OCI-LY1 (cell line): ENCODE measurements at regions not wholly inside any gene's neighbourhood (a gene's known extent, or its start where the extent isn't known, plus 50 kb on each side); places are given as distances from the start of the nearest gene placed in this dataset.

Experiments
- H2AFZ ChIP-seq: fragments of 200-600 bp; sonication (generic), shearing (Covaris generic); 2 replicates; pipeline ENCODE4 v1.6.0; 2014; ENCODE audit warnings: antibody characterized with exemption, mild to moderate bottlenecking, low read length
- H3F3A ChIP-seq: fragments of 200-600 bp; sonication (generic), shearing (Covaris generic); 2 replicates; pipeline ENCODE4 v1.6.0; 2014; ENCODE audit warnings: mild to moderate bottlenecking, antibody characterized with exemption, low read length, moderate library complexity; ENCODE audit not compliant: insufficient read depth
- H3K27ac ChIP-seq: fragments of 200-600 bp; sonication (generic); 2 replicates; pipeline ENCODE4 v1.5.1; 2014; ENCODE audit warnings: low read length, mixed run types, mild to moderate bottlenecking, low read depth; ENCODE audit not compliant: poor library complexity, severe bottlenecking
- H3K27me3 ChIP-seq: fragments of 200-600 bp; sonication (generic); 2 replicates; pipeline ENCODE4 v1.6.0; 2014; ENCODE audit warnings: antibody characterized with exemption, mild to moderate bottlenecking, low read length, moderate library complexity; ENCODE audit not compliant: insufficient read depth
- H3K36me3 ChIP-seq: fragments of 200-600 bp; sonication (generic); 2 replicates; pipeline ENCODE4 v1.6.1; 2014; ENCODE audit warnings: mild to moderate bottlenecking, antibody characterized with exemption, low read length, moderate library complexity, mixed read lengths; ENCODE audit not compliant: insufficient read depth
- H3K4me1 ChIP-seq: fragments of 200-600 bp; sonication (generic); 2 replicates; pipeline ENCODE4 v1.5.1; 2014; ENCODE audit warnings: mild to moderate bottlenecking, low read length, moderate library complexity; ENCODE audit not compliant: insufficient read depth, severe bottlenecking
- H3K4me2 ChIP-seq: fragments of 200-600 bp; sonication (generic), shearing (Covaris generic); 2 replicates; pipeline ENCODE4 v1.6.1; 2014; ENCODE audit warnings: low read length
- H3K4me3 ChIP-seq: fragments of 200-600 bp; sonication (generic); 2 replicates; pipeline ENCODE4 v1.5.1; 2014; ENCODE audit warnings: low read length, low read depth, mild to moderate bottlenecking, mixed read lengths; ENCODE audit not compliant: poor library complexity, severe bottlenecking
- H3K79me2 ChIP-seq: fragments of 200-600 bp; shearing (Covaris generic); 2 replicates; pipeline ENCODE4 v1.6.1; 2016; ENCODE audit warnings: mixed run types, low read length, mixed read lengths; ENCODE audit not compliant: insufficient read depth
- H3K9ac ChIP-seq: fragments of 200-600 bp; sonication (generic), shearing (Covaris generic); 2 replicates; pipeline ENCODE4 v1.6.1; 2014; ENCODE audit warnings: mild to moderate bottlenecking, low read length, mixed read lengths
- H3K9me2 ChIP-seq: fragments of 200-600 bp; sonication (generic), shearing (Covaris generic); 2 replicates; pipeline ENCODE4 v1.6.1; 2014; ENCODE audit warnings: low read depth, mild to moderate bottlenecking, low read length, mixed read lengths
- H3K9me3 ChIP-seq: fragments of 200-600 bp; shearing (Covaris generic); 2 replicates; pipeline ENCODE4 v1.6.1; 2014; ENCODE audit warnings: low read length, mixed read lengths
- H4K20me1 ChIP-seq: fragments of 200-600 bp; sonication (generic), shearing (Covaris generic); 2 replicates; pipeline ENCODE4 v1.6.0; 2016; ENCODE audit warnings: mild to moderate bottlenecking, low read length; ENCODE audit not compliant: insufficient read depth
- EZH2 ChIP-seq: fragments of 200-600 bp; sonication (generic), shearing (Covaris generic); IDR thresholded peaks from 2 replicates; pipeline ENCODE4 v1.8.0; 2017; ENCODE audit warnings: borderline replicate concordance, mixed run types, mild to moderate bottlenecking, antibody characterized with exemption, low read length, moderate library complexity, mixed read lengths
- TF ChIP-seq, protein P1 (sequence below): fragments of 200-600 bp; sonication (generic), shearing (Covaris generic); IDR thresholded peaks from 2 replicates; pipeline ENCODE4 v1.5.1; 2017; ENCODE audit warnings: mild to moderate bottlenecking, antibody characterized with exemption, low read length, moderate library complexity, mixed read lengths

DNA sequence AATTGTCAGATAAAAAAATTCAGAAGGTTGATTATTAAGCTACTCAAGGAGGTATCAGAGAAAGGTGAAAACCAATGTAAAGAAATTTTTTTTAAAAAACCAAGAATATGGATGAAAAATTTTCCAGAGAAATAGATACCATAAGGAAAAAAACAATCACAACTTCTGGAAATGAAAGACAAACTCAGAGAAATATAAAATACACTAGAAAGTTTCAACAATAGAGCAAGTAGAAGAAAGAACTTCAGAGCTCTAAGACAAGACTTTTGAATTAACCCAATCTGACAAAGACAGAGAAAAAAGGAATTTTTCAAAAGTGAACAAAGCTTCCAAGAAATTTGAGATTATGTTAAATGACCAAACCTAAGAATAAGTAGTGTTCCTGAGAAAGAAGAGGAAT lies 62.9 kb upstream of the TEAD1 start:
- no peaks in the 10 kb centered on the region for H3K79me2 ChIP-seq
- no peaks in the 10 kb centered on the region for H4K20me1 ChIP-seq
- H2AFZ ChIP-seq: no peak overlapping the region
- no peak overlapping the region for H3K4me3 ChIP-seq
- no peaks in the 10 kb centered on the region for H3F3A ChIP-seq
- no peaks in the 10 kb centered on the region for H3K36me3 ChIP-seq
- no peak for TF ChIP-seq EZH2
- TF ChIP-seq, protein P1, sequence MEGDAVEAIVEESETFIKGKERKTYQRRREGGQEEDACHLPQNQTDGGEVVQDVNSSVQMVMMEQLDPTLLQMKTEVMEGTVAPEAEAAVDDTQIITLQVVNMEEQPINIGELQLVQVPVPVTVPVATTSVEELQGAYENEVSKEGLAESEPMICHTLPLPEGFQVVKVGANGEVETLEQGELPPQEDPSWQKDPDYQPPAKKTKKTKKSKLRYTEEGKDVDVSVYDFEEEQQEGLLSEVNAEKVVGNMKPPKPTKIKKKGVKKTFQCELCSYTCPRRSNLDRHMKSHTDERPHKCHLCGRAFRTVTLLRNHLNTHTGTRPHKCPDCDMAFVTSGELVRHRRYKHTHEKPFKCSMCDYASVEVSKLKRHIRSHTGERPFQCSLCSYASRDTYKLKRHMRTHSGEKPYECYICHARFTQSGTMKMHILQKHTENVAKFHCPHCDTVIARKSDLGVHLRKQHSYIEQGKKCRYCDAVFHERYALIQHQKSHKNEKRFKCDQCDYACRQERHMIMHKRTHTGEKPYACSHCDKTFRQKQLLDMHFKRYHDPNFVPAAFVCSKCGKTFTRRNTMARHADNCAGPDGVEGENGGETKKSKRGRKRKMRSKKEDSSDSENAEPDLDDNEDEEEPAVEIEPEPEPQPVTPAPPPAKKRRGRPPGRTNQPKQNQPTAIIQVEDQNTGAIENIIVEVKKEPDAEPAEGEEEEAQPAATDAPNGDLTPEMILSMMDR: no peak
- no peaks in the 10 kb centered on the region for H3K9me2 ChIP-seq
- no peaks in the 10 kb centered on the region for H3K27me3 ChIP-seq
- no peaks in the 10 kb centered on the region for H3K9me3 ChIP-seq
- H3K9ac ChIP-seq: no peak overlapping the region
- no peak overlapping the region for H3K27ac ChIP-seq
- H3K4me1 ChIP-seq: no peaks in the 10 kb centered on the region
- no peak overlapping the region for H3K4me2 ChIP-seq

DNA sequence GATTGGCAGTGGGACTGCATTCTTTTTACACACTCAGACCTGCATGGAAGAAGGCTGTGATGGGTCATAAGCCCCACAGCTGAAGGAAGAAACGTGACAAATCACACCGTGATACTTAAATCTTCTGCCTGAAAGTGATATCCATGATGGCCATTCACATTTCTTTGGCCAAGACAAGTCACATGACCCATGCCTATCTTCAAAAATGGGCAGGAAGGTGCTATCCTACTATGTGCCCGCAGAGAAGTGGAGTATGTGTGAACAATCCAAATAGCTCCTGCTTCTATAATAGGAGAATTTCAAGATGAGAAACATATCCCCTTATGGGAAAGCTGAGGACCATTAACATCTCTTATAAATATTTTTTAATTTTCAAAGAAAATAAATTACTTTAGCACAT lies 56.6 kb upstream of the TEAD1 start:
- H3K27ac ChIP-seq: no peak overlapping the region
- TF ChIP-seq EZH2: no peak
- TF ChIP-seq, protein P1: no peak

DNA sequence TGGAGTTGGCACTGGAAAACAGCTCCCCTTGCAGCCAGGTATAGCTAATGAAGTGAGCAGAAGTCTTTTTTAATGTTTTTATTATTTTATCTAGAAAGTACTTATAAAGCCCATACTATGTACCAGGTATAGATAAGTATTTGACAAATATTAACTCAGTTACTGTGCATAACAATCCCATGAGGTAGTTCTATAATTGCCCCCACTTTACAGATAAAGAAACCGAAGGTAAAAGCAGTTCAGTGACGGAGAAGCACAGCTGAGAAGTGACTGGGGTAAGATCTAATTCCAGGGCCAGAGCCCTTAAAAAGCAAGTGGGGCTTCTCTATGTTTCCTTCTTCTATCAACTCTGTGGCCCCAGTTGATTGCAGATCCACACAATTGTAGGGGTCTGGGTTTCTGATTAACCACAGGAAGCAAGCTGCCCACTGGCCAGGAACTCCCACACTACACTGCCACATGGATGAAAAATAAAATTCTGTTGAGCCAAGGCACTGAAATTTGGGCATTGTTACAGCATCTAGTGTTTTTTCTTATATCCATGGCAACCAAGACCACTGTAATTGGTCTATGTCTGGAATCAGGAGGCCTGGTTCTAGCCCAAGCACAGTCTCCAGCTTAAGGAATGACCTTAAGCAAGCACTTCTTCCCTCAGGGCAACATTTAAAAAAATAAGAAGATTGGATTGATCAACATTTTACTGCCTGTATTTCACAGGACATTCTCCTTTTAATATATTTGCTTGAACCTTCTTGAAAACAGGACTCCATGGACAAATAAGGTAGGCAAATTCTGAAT lies 55.3 kb upstream of the TEAD1 start:
- Histone ChIP-seq H3K4me3 (no peak overlapping the region), H3K27me3 (no peaks in the 10 kb centered on the region), H3K9me2 (no peaks in the 10 kb centered on the region), H3K79me2 (no peaks in the 10 kb centered on the region), H4K20me1 (no peaks in the 10 kb centered on the region), H3K9ac (no peak overlapping the region), H3K4me2 (no peak overlapping the region), H3K4me1 (no peaks in the 10 kb centered on the region), H3K27ac (no peak overlapping the region), H3K9me3 (no peaks in the 10 kb centered on the region), H3F3A (no peaks in the 10 kb centered on the region), H3K36me3 (no peaks in the 10 kb centered on the region), H2AFZ (no peak overlapping the region)
- TF ChIP-seq, protein P1: no peak
- no peak for TF ChIP-seq EZH2

More for the DNA sequence above, 56.6 kb upstream of the TEAD1 start:
- H3K27me3 ChIP-seq: no peaks in the 10 kb centered on the region
- H3K36me3 ChIP-seq: no peaks in the 10 kb centered on the region
- H2AFZ ChIP-seq: no peak overlapping the region
- no peak overlapping the region for H3K4me3 ChIP-seq
- no peak overlapping the region for H3K9ac ChIP-seq
- no peaks in the 10 kb centered on the region for H3K9me2 ChIP-seq
- H3K9me3 ChIP-seq: no peaks in the 10 kb centered on the region
- H4K20me1 ChIP-seq: no peaks in the 10 kb centered on the region
- no peak overlapping the region for H3K4me2 ChIP-seq
- H3K79me2 ChIP-seq: no peaks in the 10 kb centered on the region
- H3K4me1 ChIP-seq: no peaks in the 10 kb centered on the region
- no peaks in the 10 kb centered on the region for H3F3A ChIP-seq
